GM21619 (cell line): ENCODE measurements at regions not wholly inside any gene's neighbourhood (a gene's known extent, or its start where the extent isn't known, plus 50 kb on each side); places are given as distances from the start of the nearest gene placed in this dataset.
"Not testable (repeated sequence)": the region's sequence is repeated elsewhere in the genome, so short reads cannot be mapped to it uniquely, and the experiment has no call there.

ENCODE experiments used
- ATAC-seq: cut with Tn5 transposase; IDR thresholded peaks from one replicate; pipeline ENCODE4 v1.9.1; 2021; ENCODE audit not compliant: unreplicated experiment

DNA sequence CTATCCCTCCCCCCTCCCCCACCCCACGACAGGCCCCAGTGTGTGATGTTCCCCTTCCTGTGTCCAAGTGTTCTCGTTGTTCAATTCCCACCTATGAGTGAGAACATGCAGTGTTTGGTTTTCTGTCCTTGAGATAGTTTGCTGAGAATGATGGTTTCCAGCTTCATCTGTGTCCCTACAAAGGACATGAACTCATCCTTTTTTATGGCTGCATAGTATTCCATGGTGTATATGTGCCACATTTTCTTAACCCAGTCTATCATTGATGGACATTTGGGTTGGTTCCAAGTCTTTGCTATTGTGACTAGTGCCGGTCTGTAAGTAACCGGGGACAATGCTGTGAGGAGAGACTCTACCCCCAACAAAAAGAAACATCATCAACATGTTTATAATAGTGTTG is 217.2 kb downstream of the SEC23IP start:
- ATAC-seq, result not testable (repeated sequence)

GRCh38 chr10:120110196-120110595 is 217.7 kb downstream of the SEC23IP start:
- no peak for ATAC-seq

DNA sequence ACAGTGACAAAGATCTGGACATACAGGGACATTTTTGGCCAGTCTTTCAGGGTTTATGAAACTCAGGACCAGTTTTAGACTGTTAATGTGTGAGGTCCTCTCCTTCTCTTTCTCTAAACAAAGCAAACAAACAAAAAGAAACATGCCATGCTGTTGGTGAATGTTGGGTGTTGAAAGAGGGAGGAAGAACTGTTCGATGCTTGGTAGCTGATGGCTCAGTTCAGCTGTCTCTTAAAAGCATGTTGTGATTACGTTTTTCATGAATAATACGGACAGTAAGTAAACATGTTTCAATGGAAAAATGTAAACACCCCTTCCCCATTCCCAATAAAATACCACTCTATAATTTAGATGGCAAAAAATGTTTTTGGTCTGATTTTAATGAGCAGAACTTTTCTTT is 219.1 kb downstream of the SEC23IP start:
- no peak for ATAC-seq

GRCh38 chr10:120112809-120113208 is 220.3 kb downstream of the SEC23IP start:
- ATAC-seq, result no peak

DNA sequence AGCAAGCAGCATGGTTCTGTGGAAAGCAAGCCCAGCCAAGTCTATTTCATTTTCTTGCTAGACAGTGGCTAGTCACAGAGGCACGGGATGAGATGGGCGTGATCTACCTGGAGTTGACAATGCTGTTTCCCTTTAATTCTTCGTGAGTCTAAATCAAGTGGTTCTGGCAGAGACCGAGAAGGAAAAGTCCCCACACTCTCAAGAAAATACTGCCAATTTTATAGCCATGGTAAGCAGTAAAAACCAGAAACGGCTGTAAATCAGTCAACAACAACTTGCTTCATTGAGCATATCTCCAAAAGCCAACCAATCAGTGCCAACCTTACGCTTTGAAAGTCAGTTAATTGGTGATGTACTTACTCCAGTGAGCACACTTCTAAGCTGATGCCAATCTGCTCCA is 223.4 kb downstream of the SEC23IP start:
- no peak for ATAC-seq

- no peak for ATAC-seq
Measured at GRCh38 chr10:120121768-120122167, 229.2 kb downstream of the SEC23IP start.

DNA sequence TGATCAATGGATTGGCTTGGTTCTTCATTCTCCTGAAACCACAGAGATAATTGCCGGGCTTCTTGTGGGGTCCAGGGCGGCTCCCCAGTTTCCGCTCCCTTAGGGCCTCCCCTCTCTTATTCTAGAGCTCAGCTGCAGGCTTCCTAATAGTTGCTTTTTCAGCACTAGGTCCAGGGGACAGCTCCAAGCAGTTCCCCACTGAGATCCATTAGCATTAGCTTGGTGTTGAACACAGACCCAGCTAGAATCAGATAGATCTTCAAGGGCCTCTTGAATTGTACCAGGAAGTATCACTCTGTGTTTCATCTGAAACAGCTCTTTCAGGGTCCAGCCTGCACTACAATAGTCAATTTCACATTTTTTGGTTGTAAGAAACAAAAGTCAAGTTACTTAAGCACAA is 238.7 kb downstream of the SEC23IP start:
- no peak for ATAC-seq

DNA sequence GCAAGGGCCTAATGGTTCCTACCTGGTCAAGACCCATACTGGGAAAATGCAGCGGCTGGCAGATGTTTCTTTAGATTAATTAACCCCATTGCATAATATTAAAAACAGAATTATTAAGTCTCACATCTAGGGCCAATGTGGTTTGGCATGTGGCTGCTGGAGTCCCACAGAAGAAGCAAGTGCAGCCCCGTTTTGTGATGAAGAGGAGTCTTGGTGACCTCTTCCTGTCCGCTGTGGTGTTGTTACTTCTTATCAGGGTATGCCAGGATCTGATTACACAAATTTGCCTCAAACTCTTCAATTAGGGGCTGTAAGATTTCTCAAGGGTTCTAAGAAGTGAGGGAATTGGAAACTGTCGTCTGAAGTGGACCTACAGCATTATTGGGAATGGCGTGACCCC is 240.3 kb downstream of the SEC23IP start:
- no peak for ATAC-seq

GRCh38 chr10:120138689-120139088 is 246.2 kb downstream of the SEC23IP start:
- no peak for ATAC-seq

DNA sequence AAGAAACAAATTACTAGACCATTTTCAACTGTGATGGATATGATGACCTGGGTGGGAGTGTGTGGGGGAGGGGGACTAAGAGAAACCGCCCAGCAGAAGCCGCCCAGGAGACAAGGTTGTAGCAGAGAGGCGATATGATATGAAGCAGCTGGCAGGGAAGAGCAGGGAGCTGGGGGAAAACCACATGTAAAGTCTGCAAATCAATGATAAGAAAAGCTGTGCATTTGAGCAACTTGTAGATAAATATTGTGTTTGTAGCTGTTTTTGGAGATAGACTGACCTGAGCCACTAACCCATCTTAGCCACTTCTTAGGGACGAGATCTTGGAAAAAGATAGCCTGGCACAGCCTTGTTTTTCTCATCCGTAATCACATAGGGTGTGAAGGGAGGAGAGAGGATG is 252.6 kb downstream of the SEC23IP start:
- ATAC-seq, result no peak

DNA sequence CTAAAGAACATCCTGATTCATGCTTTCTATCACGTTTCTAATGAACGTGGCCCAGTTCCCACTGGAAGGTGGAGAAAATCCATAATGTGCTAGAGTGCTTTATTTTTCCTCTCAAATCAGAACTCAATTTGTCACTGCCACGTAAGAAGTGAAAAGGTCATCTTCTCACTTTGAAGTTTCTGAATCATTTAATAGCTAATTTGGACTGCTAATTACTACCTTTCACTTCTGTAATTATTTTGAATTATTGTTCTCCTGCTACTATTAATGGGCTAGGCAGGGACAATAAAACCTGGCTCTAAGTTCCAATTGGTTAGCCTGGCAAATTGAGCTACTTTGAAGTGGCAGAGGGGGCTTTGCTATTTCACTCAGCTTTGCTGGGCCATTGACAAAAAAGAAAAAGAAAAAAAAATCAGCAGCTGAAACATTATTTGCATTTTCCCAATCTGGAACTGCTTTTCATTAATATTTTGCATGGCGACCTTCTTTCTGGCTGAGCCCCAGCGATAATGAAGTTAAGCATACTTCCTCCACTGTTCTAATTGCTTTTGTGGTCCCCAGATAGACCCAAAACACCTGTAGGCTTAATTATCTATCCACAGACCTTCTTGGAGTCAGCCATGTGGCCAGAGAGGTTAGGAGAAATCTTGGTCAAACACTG is 264.2 kb downstream of the SEC23IP start:
- no peak for ATAC-seq

DNA sequence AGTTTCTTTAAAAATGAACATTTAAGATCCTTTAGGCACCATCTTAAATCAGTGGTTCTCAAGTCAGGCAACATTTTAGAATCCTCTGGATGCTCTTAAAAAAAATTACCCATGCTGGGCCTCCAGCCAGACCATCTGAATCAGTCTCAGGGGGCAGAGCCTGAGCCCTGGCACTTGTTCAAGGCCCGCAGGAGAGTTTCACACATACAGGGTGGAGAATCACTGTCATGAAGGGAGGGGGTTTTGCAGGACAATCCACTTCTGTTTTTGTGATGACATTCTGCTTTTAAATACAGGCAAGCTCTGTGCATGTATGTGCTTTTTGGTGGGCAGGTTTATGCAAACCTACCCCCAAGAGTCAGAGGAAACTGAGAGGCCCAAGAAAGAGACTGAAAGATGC is 268.6 kb downstream of the SEC23IP start:
- no peak for ATAC-seq

- no peak for ATAC-seq
Measured at GRCh38 chr10:120162471-120162870, 269.9 kb downstream of the SEC23IP start.

DNA sequence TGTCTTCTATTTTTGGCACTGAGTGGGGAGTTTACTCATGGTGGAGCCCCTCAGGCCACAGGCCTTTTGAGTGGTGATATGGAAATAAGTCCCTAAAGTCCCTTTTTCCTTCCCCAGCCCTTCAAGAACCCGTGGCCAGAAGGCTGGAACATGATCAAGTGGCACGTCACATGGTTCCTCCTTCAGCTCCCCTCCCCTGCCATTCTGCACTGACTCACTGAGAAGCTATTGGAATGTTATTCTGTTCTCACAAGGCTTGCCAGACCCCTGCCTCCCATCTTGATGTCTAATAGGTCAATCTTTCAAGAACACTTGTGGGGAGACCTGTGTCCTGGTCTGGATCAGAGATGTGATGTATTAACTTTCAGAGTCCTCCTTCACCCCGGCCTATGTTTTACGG is 279.8 kb downstream of the SEC23IP start:
- no peak for ATAC-seq

GRCh38 chr10:120174491-120174890 is 282.0 kb downstream of the SEC23IP start:
- ATAC-seq, result no peak

- ATAC-seq, result no peak
Measured at GRCh38 chr10:120177330-120177729, 279.7 kb upstream of the PLPP4 start.

- ATAC-seq, result no peak
Measured at GRCh38 chr10:120180160-120180559, 276.9 kb upstream of the PLPP4 start.

DNA sequence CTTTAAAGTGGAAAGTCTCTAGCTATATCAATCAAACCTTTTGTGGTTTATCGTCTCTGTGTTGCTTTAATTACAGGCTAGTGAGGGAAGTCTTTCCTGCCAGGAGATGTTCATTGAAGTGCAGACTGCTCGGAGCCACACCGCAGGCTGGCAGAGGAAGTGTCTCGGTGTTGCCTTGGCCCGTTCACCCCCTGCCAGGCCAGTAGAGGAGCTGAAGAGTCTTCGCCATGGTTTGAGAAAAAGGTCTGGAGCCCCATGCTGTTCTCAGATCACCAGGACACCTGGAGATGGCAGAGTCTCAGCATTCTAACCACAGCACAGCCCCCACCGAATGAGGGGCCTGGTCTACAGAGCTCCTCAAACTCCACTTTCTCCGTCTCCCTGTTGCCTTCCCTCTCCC is 275.9 kb upstream of the PLPP4 start:
- no peak for ATAC-seq

DNA sequence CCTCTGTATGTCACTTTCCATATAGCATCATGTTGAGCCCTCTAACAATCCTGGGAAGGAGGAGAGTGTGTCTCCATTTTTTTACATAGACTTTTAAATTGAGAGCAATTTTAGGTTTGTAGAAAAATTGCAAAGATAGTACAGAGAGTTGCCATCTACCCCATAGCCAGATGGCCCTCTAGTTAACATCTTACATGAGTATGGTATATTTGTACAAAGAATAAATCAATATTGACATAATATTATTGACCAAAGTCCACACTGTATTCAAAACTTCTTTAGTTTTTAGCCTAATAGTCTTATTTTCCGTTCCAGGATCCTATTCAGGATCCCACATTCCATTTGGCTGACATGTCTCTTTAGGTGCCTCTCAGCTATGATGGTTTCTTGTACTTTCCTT is 274.6 kb upstream of the PLPP4 start:
- ATAC-seq, result no peak

DNA sequence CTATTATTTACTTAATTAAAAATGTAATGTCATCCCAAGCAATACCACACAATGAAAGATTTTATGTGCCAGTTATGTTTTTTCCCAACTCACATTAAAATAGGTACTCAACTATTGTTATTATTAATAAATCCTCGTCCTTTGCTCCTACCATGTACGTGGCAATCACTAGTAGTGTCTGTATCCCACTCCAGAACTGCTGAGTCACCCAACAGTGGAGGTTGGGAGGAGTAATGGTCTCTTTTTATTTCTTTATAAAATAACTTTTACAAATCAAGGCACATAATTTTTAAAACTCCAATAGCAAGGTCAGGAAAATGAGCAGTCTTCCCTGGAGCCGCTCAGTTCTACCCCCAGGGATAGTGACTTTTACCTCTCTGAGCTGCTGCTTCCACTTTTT is 273.5 kb upstream of the PLPP4 start:
- no peak for ATAC-seq

GRCh38 chr10:120184547-120185337 is 272.3 kb upstream of the PLPP4 start:
- no peak for ATAC-seq

DNA sequence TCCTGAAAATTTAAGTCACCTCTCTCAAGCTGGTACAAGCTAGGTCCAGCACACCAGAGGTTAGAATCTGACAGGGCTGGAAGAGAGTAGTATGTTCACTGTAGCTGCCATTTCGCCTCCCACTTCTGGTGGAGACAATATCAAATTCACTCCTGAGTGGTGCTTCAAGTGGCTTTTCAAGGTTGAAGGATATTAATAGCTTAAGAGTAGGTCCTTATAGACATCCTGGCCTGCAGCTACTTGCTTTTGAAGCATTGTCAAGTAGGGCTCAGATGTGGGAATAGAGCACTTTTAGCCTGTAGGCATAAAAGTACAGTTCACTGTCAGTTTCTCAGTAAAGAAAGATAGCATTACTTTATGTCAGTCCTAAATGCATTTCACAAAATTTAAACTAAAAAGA is 270.5 kb upstream of the PLPP4 start:
- ATAC-seq, result no peak

- ATAC-seq, result not testable (repeated sequence)
Measured at GRCh38 chr10:120187168-120187567, 269.9 kb upstream of the PLPP4 start.
